MM.1S (cell line): ENCODE measurements at regions not wholly inside any gene's neighbourhood (a gene's known extent, or its start where the extent isn't known, plus 50 kb on each side); places are given as distances from the start of the nearest gene placed in this dataset.

Source experiments
- DNase-seq: peaks from one replicate; pipeline ENCODE4 v3.0.0-alpha.2; 2015
- H2AFZ ChIP-seq: fragments of 300-600 bp; sonication (generic); 2 replicates; pipeline ENCODE4 v1.6.0; 2016; ENCODE audit warnings: antibody characterized with exemption, low read length
- H3F3A ChIP-seq: fragments of 300-600 bp; sonication (generic); 2 replicates; pipeline ENCODE4 v1.6.1; 2016; ENCODE audit warnings: mild to moderate bottlenecking, antibody characterized with exemption, low read length, moderate library complexity, mixed read lengths; ENCODE audit not compliant: insufficient read depth
- H3K27ac ChIP-seq: fragments of 300-600 bp; sonication (generic); 2 replicates; pipeline ENCODE4 v1.5.1; 2016; ENCODE audit warnings: mild to moderate bottlenecking, low read length
- H3K27me3 ChIP-seq: fragments of 300-600 bp; sonication (generic); replicated peaks from 2 replicates; pipeline ENCODE4 v1.6.0; 2016; ENCODE audit warnings: low read length; ENCODE audit not compliant: insufficient read depth
- H3K36me3 ChIP-seq: fragments of 300-600 bp; sonication (generic); replicated peaks from 2 replicates; pipeline ENCODE4 v1.6.1; 2016; ENCODE audit warnings: mild to moderate bottlenecking, low read length, mixed read lengths; ENCODE audit not compliant: insufficient read depth
- H3K4me1 ChIP-seq: fragments of 300-600 bp; sonication (generic); 2 replicates; pipeline ENCODE4 v1.6.1; 2016; ENCODE audit warnings: low read length, mixed read lengths
- H3K4me2 ChIP-seq: fragments of 300-600 bp; sonication (generic); 2 replicates; pipeline ENCODE4 v1.6.0; 2016; ENCODE audit warnings: low read depth, low read length
- H3K4me3 ChIP-seq: fragments of 300-600 bp; sonication (generic); 2 replicates; pipeline ENCODE4 v1.5.1; 2016; ENCODE audit warnings: low read length, mixed read lengths
- H3K79me2 ChIP-seq: fragments of 300-600 bp; sonication (generic); 2 replicates; pipeline ENCODE4 v1.6.1; 2016; ENCODE audit warnings: mixed run types, low read length, mixed read lengths
- H3K9ac ChIP-seq: fragments of 300-600 bp; sonication (generic); 2 replicates; pipeline ENCODE4 v1.6.1; 2016; ENCODE audit warnings: low read length, mixed read lengths
- H3K9me2 ChIP-seq: fragments of 300-600 bp; sonication (generic); replicated peaks from 2 replicates; pipeline ENCODE4 v1.6.1; 2016; ENCODE audit warnings: mild to moderate bottlenecking, low read length, mixed read lengths; ENCODE audit not compliant: insufficient read depth
- H3K9me3 ChIP-seq: fragments of 300-600 bp; sonication (generic); replicated peaks from 2 replicates; pipeline ENCODE4 v1.6.1; 2016; ENCODE audit warnings: mild to moderate bottlenecking, low read length, mixed read lengths; ENCODE audit not compliant: insufficient read depth
- H4K20me1 ChIP-seq: fragments of 300-600 bp; sonication (generic); 2 replicates; pipeline ENCODE4 v1.6.1; 2016; ENCODE audit warnings: mild to moderate bottlenecking, low read length, moderate library complexity, mixed read lengths; ENCODE audit not compliant: insufficient read depth
- CTCF ChIP-seq: fragments of 300-600 bp; sonication (generic); IDR thresholded peaks from 2 replicates; pipeline ENCODE4 v1.5.1; 2016; ENCODE audit warnings: antibody characterized with exemption, low read length, mixed read lengths
- EZH2 ChIP-seq: fragments of 300-600 bp; sonication (generic); optimal IDR thresholded peaks from 2 replicates; pipeline ENCODE3; 2017; ENCODE audit warnings: low read depth, mild to moderate bottlenecking, antibody characterized with exemption, low read length, mixed read lengths
- EZH2phosphoT487 ChIP-seq: fragments of 300-600 bp; sonication (generic); IDR thresholded peaks from 2 replicates; pipeline ENCODE4 v1.6.1; 2018; ENCODE audit warnings: antibody characterized with exemption, low read length

GRCh38 chrX:25665431-25665830 lies 472.7 kb upstream of the MAGEB18 start:
- no peak for TF ChIP-seq EZH2phosphoT487
- no peak for TF ChIP-seq CTCF
- TF ChIP-seq EZH2 = no peak
- Histone ChIP-seq H3K9me3 (no peaks in the 10 kb centered on the region), H3K4me3 (no peak overlapping the region), H3K27ac (no peak overlapping the region), H3K4me1 (no peaks in the 10 kb centered on the region), H3K4me2 (no peak overlapping the region), H4K20me1 (no peaks in the 10 kb centered on the region), H2AFZ (no peak overlapping the region), H3K79me2 (no peaks in the 10 kb centered on the region), H3K9ac (no peak overlapping the region), H3K9me2 (no peaks in the 10 kb centered on the region), H3K36me3 (no peaks in the 10 kb centered on the region), H3F3A (no peaks in the 10 kb centered on the region), H3K27me3 (no peaks in the 10 kb centered on the region)
- DNase-seq = no peak

GRCh38 chrX:25667681-25668080 lies 470.5 kb upstream of the MAGEB18 start:
- Histone ChIP-seq H2AFZ (no peak overlapping the region), H3K27ac (no peak overlapping the region), H3K4me3 (no peak overlapping the region), H3K9ac (no peak overlapping the region), H3K27me3 (no peaks in the 10 kb centered on the region), H3K4me1 (no peaks in the 10 kb centered on the region), H3K4me2 (no peak overlapping the region), H3K9me2 (no peaks in the 10 kb centered on the region), H3K36me3 (no peaks in the 10 kb centered on the region), H3K79me2 (no peaks in the 10 kb centered on the region), H3F3A (no peaks in the 10 kb centered on the region), H4K20me1 (no peaks in the 10 kb centered on the region), H3K9me3 (no peaks in the 10 kb centered on the region)
- DNase-seq = no peak
- TF ChIP-seq CTCF = no peak

GRCh38 chrX:25674776-25675175 lies 463.4 kb upstream of the MAGEB18 start:
- Histone ChIP-seq H3K4me2 (no peak overlapping the region), H3K4me1 (no peaks in the 10 kb centered on the region), H3K9ac (no peak overlapping the region), H3K9me2 (no peaks in the 10 kb centered on the region), H3F3A (no peaks in the 10 kb centered on the region), H2AFZ (no peak overlapping the region), H4K20me1 (no peaks in the 10 kb centered on the region), H3K27ac (no peak overlapping the region), H3K79me2 (no peaks in the 10 kb centered on the region), H3K27me3 (no peaks in the 10 kb centered on the region), H3K9me3 (no peaks in the 10 kb centered on the region), H3K4me3 (no peak overlapping the region), H3K36me3 (no peaks in the 10 kb centered on the region)
- no peak for TF ChIP-seq CTCF
- no peak for TF ChIP-seq EZH2phosphoT487
- TF ChIP-seq EZH2 = no peak
- no peak for DNase-seq

GRCh38 chrX:25701876-25702275 lies 436.3 kb upstream of the MAGEB18 start:
- no peak overlapping the region for H3K9ac ChIP-seq
- H3K79me2 ChIP-seq = no peaks in the 10 kb centered on the region
- H3K4me2 ChIP-seq = no peak overlapping the region
- no peak for DNase-seq
- no peaks in the 10 kb centered on the region for H3F3A ChIP-seq
- no peaks in the 10 kb centered on the region for H3K9me3 ChIP-seq
- TF ChIP-seq EZH2 (no peak), CTCF (no peak), EZH2phosphoT487 (no peak)
- no peak overlapping the region for H3K27ac ChIP-seq
- H3K4me1 ChIP-seq = no peaks in the 10 kb centered on the region
- no peaks in the 10 kb centered on the region for H3K36me3 ChIP-seq
- no peak overlapping the region for H2AFZ ChIP-seq
- H3K27me3 ChIP-seq = no peaks in the 10 kb centered on the region
- H3K9me2 ChIP-seq = no peaks in the 10 kb centered on the region
- no peaks in the 10 kb centered on the region for H4K20me1 ChIP-seq
- H3K4me3 ChIP-seq = no peak overlapping the region
